Limb (tissue), 2 donors: ENCODE measurements at regions not wholly inside any gene's neighbourhood (a gene's known extent, or its start where the extent isn't known, plus 50 kb on each side); places are given as distances from the start of the nearest gene placed in this dataset.

Experiments used
- DNase-seq, 2 donors: peaks; one replicate each; pipeline ENCODE4 v3.0.0-alpha.2; 2016; ENCODE audit errors: extremely low spot score in 2 of 2

GRCh38 chr10:107317592-107317991 lies 153.1 kb upstream of the SORCS1 start:
- no peak for DNase-seq

- no peak for DNase-seq
Measured at GRCh38 chr10:107303203-107303602, 138.7 kb upstream of the SORCS1 start.

GRCh38 chr10:107299606-107300005 lies 135.1 kb upstream of the SORCS1 start:
- DNase-seq: no peak

- DNase-seq: no peak
Measured at GRCh38 chr10:107284187-107284586, 119.7 kb upstream of the SORCS1 start.

DNA sequence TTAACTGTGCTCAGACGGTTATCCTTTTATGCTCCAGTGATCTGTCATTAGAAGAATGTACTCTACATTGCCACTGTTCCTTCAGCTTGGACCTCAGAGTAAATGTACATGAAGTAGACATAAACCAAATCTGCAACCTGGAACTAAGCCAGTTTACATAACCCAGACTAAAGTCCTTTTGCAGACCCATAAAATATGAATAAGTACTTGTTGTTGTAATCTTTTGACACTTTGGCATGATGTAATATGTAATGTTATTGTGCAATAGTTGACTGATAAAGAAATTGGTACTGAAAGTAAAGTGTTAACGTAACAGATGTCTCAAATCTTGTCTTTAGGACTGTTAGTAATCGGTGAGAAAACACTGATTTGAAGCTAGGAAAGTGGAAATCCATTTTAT lies 115.8 kb upstream of the SORCS1 start:
- no peak for DNase-seq

DNA sequence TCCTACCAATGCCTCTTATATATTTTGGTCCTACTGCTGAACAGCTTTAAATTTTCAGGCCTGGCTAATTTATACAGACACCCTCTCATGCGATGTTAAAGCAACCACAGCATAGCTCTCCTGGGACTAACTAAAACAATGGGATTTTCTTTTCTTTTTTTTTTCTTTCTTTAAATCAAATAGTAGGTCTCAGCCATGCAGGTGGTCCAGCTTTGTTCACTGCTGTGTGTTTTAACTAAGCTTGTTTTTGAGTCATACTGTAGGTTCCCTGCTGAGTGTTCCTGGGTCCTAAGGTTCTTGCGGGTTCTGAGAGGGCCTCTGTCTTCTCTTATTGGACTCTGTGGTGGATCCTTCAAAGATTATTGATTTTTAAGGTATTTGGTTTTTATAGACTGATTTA lies 113.1 kb upstream of the SORCS1 start:
- DNase-seq: no peak

- no peak for DNase-seq
Measured at GRCh38 chr10:107275806-107276205, 111.3 kb upstream of the SORCS1 start.

DNA sequence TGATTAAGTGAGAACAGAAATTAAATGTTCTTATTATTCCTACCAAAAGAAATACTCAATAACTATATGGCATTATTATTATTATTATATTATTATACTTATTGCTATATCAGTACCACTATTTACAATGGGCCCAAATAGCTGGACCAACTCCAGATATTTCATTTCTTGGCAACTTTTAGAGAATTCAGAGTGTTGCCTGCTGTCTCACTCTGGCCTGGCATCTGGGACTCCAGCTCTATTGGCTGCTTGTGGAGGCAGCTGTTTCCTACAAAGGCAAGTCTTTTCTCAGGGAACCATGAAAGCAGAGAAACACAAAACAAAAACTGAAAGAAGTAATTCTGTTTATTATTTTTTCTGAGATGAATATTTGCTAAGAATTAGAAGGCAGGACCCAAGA lies 105.1 kb upstream of the SORCS1 start:
- DNase-seq: no peak

- DNase-seq: no peak
Measured at GRCh38 chr10:107264742-107265141, 100.2 kb upstream of the SORCS1 start.

GRCh38 chr10:107244122-107244521 lies 79.6 kb upstream of the SORCS1 start:
- DNase-seq: no peak

GRCh38 chr10:107238275-107238674 lies 73.8 kb upstream of the SORCS1 start:
- no peak for DNase-seq

DNA sequence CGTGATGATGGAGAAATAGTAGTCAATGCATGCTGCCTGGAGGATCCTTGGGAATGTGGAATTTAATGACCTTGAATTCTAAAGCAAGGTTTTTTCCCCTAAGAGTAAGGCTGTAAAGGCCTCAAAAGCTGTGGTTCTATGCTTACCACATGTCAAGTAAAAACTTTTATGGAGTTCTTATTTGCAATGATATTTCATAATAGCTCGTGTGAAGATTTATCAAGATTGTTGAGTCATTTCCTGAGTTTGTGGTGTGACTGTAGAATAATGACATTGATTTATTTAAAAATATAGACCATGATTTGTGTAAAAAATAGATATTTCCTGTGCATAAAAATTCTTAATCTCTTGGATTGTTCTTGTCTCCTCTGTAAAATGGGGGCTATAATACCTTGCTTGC lies 67.5 kb upstream of the SORCS1 start:
- DNase-seq: no peak

DNA sequence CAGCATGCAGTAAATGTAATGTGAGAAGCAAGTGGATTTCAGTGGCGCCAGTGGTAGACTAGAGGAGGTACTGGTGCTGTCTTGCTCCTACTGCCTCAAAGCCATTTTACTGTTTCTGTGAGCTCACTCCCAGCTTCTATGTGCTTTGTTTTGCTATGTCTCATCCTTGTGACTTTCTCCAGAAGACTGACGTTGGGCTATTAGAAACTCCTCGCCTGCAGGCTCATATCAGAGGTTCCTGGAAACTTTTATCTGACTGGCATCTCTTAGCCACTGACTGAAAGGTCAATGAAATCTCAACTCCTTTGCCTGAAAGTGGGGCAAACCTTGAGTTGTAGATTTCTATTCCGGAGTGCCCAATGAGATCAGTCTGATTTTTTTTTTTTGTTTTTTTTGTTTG lies 66.4 kb upstream of the SORCS1 start:
- DNase-seq: no peak

DNA sequence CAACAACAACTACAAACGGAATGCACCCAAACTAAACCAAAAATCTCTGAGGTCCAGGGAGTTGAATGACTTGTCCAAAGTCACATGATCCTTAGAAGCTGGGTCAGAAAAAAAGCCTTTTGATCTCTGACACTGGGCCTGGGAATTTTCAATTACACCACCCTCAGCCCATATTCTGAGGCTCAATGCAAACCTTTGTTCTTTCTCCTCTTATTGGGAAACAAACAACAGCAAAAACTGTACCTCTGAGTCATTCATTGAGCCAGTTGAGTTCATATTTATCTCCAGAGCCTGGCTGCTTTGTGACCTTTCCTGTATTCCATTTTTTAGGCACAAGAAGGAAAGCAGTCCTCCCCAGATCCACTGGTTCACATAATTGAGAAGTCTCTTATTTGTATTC lies 51.2 kb upstream of the SORCS1 start:
- no peak for DNase-seq
